HG03064 (cell line): ENCODE measurements at regions not wholly inside any gene's neighbourhood (a gene's known extent, or its start where the extent isn't known, plus 50 kb on each side); places are given as distances from the start of the nearest gene placed in this dataset.

Experiments used
- ATAC-seq: cut with Tn5 transposase; IDR thresholded peaks from one replicate; pipeline ENCODE4 v1.9.1; 2021; ENCODE audit warnings: low read depth; ENCODE audit not compliant: unreplicated experiment

- no peak for ATAC-seq
Measured at GRCh38 chr6:22668307-22668706, 98.9 kb downstream of the HDGFL1 start.

GRCh38 chr6:22668717-22669116 lies 99.4 kb downstream of the HDGFL1 start:
- no peak for ATAC-seq

GRCh38 chr6:22670605-22671004 lies 101.2 kb downstream of the HDGFL1 start:
- ATAC-seq: no peak

GRCh38 chr6:22673474-22673873 lies 104.1 kb downstream of the HDGFL1 start:
- no peak for ATAC-seq

- no peak for ATAC-seq
Measured at GRCh38 chr6:22680950-22681349, 111.6 kb downstream of the HDGFL1 start.

GRCh38 chr6:22681761-22682160 lies 112.4 kb downstream of the HDGFL1 start:
- no peak for ATAC-seq

- ATAC-seq: no peak
Measured at GRCh38 chr6:22682979-22683378, 113.6 kb downstream of the HDGFL1 start.

GRCh38 chr6:22690446-22690845 lies 121.1 kb downstream of the HDGFL1 start:
- no peak for ATAC-seq

GRCh38 chr6:22694092-22694724 lies 124.8 kb downstream of the HDGFL1 start:
- no peak for ATAC-seq

- no peak for ATAC-seq
Measured at GRCh38 chr6:22696481-22696880, 127.1 kb downstream of the HDGFL1 start.

GRCh38 chr6:22697306-22697705 lies 127.9 kb downstream of the HDGFL1 start:
- no peak for ATAC-seq

- ATAC-seq: no peak
Measured at GRCh38 chr6:22699151-22699550, 129.8 kb downstream of the HDGFL1 start.

GRCh38 chr6:22706651-22707050 lies 137.3 kb downstream of the HDGFL1 start:
- no peak for ATAC-seq

GRCh38 chr6:22708469-22708868 lies 139.1 kb downstream of the HDGFL1 start:
- ATAC-seq: no peak

- ATAC-seq: no peak
Measured at GRCh38 chr6:22709803-22710202, 140.4 kb downstream of the HDGFL1 start.

GRCh38 chr6:22716721-22717120 lies 147.4 kb downstream of the HDGFL1 start:
- no peak for ATAC-seq

- ATAC-seq: no peak
Measured at GRCh38 chr6:22717915-22718314, 148.5 kb downstream of the HDGFL1 start.

GRCh38 chr6:22722913-22723312 lies 153.5 kb downstream of the HDGFL1 start:
- ATAC-seq: no peak

GRCh38 chr6:22726966-22727365 lies 157.6 kb downstream of the HDGFL1 start:
- no peak for ATAC-seq

GRCh38 chr6:22727710-22728109 lies 158.3 kb downstream of the HDGFL1 start:
- no peak for ATAC-seq

- no peak for ATAC-seq
Measured at GRCh38 chr6:22732176-22732970, 163.0 kb downstream of the HDGFL1 start.

GRCh38 chr6:22736740-22737139 lies 167.4 kb downstream of the HDGFL1 start:
- ATAC-seq: no peak
